HK-2 (cell line): ENCODE measurements at regions not wholly inside any gene's neighbourhood (a gene's known extent, or its start where the extent isn't known, plus 50 kb on each side); places are given as distances from the start of the nearest gene placed in this dataset.

Experiments used
- DNase-seq: peaks from one replicate; pipeline ENCODE4 v3.0.0-alpha.2; 2018; ENCODE audit not compliant: unreplicated experiment

DNA sequence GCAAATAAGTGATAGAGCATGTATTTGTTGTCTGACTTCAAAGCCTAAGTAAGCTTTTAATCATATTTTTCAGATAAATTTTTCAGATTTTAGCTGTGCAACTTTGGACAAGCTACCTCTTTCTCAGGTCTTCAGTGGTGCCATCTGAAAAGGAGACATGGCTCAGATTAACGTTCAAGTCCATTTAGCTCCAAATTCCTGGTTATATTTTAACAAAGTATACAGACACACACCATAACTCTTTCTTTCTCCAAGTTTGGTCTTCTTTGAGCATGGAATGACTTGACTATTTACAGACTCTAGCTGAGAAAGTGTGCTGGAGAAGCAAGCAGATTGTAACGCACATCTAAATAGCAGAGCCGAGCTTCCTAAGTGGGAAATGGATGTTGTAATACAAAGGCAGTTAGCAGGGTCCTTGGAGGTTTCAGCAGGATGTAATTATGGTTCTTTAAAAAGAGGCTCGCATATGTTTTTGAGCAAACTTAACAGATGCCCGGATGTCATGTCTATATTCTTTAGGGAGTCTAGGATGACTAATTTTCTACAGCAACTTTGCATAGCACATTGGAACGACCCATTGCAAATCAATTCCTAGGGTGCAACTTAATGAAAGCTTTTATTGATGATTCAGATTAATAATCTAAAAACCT, 128.1 kb upstream of the E2F8 start:
- no peak for DNase-seq

DNA sequence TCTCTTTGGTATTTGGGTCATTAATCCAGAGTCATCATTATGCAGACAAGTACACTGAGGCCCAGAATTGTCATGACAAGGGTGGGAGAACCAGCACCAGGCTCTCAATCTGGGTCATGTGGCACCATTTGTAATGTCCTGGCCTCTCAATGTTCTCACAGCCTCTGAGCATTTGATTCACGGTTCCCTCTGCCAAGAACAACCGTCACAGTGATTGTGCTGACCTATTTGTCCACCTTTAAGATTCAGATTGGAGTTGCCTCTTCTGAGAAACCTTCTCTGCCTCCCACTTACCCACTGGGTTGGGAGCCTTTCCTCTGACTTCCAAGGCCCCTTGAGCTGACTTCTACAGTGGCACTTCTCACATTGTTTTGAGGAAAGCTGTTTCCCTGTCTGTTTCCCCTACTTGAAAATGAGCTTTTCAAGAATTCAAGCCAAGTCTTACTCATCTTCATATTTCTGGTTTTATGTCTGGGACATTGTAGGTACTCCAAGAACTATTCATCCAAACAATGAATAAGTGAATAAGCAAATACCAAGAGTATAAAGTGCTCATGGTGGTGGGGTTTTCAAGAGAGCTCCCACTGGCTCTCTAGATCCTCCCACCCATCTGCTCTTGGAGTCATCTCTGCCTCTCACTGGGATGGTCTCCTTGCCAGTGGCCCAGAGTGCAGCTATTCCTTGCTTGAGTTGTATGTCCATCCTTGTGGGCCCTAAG, 126.4 kb upstream of the E2F8 start:
- no peak for DNase-seq

DNA sequence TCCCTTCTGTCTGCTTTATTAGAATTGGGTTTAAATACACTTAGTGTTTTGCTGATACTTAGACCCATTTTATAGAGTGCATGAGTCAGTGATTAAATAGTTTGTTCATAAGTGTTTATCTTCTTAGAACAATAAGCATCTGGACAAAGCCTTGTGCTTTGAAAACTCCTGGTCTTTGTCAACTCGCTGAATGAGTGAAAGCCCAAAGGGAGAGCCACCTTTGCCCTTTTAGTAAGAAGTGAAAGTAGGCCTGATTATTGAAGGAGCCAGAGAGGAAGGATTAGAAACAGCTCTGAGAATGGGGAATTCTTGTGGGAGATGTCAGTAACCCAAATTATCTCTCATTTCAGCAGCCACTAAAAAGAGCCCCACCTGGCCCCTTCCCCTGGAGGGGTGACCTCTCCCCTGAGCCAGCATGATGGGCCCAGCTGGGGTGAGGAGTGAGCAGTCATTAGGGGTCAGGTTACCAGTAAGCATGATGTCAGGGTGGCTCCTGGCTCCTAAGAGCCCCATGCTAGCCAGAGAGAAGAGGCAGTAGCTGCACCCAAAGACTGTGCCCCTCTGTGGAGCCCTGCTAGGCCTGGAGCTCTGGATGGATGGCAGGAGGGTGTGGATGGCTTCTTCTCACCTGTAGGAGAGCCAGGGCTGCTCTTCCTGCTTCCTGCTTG, 125.1 kb upstream of the E2F8 start:
- DNase-seq, result no peak

DNA sequence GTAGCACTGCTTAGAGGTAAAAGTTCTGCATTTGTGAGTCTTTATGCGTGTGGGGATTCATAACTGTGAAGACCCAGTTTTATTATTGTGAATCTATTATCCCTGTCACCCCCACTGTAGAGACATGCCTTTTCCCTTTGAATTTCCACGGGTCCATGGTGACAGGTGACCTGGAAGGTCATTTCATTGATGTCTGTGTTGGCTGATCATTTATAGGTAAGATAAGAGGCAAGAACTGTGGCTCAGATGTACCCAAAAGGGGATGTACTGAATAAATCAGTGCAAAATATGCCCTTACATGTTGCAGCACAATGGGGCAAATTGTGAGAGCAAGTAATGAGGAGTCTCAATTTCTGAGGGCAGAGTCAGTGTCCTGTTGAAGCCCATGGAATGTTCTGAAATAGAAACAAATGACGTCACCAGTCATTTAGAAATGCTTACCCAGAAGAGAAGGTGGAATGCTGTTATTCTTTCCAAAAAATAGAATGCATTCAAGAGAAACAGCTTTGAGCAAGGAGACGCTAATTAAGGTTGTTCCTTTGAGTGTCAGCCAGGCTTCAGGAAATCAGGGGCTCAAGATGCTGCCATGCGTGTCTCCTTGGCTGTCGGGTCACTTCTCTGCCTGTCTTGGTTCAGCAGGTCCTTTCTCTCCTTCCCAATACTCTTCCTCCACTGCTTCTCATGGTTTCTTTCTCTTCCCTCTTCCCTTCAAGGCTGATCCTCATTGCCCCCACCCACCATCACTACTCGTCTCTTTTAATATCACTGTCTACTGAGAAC, 118.7 kb upstream of the E2F8 start:
- DNase-seq, result no peak

DNA sequence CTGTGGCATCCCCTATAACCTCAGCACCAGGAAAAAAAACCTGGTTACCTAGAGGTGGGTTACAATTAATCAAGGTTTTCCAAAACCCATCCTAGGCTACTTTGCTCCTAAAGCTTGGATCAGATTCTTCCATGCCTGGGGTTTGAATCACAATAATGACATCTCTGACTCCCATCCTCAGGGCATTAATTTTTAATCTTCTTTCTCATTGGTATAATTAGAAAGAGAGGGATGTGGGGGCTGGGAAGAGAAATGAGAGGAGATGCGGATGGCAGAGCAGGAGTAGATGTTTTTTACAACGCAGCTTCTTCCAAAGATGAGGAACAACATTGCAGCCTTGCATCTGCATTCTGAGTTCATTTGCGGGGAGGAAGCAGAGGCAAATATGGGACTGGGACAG, 117.2 kb upstream of the E2F8 start:
- DNase-seq, result no peak

DNA sequence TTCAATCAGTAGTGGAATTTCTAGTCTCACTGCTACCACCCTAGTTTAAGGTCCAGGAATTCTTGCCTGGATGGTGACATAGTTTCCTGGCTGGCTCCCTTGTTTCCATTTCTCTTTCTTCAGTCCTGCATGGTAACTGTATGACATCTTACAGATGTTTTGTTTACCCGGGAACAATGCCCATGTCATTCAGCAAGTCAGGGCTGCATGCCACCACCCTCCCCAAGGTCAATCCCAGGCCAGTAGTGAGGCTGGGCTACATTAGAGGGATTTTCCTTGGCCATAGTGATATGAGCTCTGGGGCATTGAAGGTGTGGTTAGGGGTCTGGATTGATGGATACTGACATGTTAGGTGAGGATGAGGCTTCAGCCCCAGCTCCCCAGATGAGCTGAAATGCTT, 114.9 kb upstream of the E2F8 start:
- no peak for DNase-seq

DNA sequence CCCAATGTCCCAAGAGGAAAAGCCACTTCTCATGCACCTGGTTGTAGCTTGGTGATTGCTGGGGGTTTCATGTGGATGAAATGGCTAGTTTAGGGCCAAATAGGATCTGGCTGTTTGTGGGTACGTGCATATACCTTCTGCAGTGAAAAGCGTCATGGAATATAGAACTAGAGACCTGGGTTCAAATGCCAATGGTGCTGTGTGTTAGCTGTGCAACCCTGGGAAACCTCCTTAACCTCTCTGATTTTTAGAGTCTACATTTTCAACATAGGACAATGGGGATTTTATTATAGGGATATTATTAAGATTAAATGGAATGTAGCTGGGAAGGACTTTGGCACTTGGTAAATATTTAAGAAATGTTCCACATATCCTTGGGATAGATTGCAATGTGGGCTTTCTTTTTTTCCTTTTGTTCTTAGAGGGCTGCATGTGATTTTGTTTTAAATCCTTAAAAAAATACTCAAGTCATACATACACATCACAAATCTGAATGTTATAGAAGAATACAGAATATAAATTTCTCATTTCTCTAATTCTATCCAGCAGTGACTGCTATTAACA, 112.6 kb upstream of the E2F8 start:
- no peak for DNase-seq

DNA sequence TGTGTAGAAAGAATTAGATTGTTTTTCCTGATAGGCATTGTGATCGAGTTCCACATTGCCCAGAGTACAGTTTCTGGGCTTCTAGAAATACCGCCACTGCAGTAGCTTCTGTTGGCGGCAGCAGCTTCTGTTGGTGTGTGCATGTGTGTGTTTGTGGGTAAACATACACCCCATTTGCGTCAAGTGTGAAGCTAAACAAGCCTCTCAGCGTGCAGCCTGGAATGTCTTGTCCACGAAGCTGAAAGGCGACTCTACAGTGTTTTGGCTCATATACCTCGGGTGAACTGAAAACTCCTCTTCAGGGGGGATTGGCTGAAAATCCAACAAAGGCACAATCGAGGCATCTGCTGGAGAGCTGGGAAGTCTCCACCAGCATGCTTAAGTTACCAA, 112.0 kb upstream of the E2F8 start:
- no peak for DNase-seq

DNA sequence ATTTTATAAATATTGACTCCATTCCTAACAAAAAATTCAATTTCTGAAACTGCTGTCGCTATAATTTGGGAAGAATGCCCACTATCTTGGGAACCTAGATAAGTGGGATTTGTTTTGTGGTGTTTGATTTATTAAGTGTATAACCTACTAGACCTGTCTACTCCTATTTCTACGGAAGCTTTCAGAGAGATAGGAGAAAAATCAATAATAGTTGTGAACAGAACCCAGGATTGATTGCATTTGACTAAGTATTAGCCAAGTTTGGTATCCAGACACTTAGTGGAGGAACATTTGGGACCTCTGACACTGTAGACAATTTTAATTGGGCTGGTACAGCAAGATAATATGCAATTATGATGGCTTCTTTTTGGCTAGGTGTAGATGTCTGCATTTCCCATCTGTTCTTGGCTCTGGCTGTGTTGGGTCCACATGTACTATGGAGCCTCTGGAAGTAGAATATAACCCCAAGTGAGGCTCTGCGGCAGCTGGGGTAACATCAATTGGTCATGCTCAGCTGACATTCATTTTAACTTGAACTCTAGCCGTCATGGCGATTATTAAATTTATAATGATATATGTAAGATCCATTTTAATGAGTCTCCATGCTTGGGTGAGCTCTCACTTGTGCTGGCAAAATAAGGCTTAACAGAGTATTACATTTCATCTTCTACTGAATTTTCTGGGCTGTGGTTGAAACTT, 111.5 kb upstream of the E2F8 start:
- no peak for DNase-seq

DNA sequence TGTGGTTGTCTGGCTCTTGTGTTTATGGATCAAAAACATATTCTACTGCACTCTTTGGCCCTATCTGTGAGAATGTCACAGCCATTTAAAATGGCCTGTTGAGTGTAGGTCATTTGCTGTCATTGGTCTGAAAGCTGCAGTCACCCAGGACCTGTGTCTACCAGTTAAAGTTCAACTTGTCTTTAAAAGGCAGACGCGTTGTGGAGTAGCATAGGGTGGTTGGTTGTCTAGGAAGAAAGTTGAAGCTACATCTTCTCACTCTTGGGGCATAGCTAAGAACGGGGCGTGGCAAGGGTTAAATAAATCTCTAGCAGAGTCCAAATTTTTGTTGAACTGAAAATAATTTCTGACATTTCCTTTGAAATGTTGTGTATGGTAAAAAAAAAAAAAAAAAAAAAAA, 110.7 kb upstream of the E2F8 start:
- no peak for DNase-seq

DNA sequence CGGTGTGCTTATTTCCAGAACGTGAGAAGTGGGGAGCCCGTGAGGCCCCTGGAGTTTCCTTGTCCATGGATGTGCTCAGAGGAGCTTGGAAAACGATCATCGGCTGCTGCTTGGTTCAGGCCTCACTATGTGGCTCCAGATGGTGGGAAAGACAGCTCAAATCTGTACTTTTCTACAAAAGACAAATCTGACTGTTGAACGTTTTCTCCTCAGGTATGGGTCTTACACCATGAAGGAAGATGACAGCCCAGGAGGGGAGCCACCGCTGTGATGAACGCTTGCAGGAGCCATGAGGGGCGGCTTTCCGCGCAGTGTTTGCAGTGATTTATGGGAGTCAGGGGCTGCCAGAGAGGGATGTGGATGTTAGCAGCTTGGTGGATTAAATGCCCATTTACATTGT, 109.4 kb upstream of the E2F8 start:
- no peak for DNase-seq

DNA sequence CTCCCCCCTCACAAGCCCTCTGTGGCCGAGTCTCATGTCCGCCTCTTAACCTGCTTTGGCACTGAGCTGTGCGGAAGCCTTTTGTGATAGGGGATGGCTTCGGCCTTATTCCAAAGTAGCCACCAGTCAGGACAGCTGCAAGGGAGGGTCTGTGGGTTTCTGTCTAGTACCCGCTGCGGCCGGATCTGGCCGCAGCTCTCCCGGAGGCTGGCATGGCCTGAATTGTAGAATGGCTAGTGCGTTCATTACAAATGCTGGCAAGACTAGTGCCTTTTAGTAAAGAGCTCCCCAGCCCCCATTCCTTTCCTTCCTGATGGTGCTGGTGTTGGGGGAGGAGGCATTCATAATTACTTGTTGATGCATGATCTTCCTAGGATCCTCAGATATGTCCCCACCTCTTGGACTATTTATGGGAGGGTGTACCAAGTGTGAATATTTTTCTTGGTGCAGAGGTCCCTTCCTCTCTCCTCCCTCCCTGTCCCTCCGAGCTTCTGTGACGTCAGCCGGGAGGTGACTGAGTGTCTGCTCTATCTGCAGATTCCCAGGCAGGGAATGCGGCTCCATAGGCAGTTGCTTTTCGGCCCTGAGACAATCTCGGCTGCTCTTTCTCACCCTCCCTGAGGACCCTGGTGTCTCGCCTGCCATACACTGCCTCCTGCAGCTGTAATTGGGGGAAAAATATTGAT, 108.7 kb upstream of the E2F8 start:
- no peak for DNase-seq

DNA sequence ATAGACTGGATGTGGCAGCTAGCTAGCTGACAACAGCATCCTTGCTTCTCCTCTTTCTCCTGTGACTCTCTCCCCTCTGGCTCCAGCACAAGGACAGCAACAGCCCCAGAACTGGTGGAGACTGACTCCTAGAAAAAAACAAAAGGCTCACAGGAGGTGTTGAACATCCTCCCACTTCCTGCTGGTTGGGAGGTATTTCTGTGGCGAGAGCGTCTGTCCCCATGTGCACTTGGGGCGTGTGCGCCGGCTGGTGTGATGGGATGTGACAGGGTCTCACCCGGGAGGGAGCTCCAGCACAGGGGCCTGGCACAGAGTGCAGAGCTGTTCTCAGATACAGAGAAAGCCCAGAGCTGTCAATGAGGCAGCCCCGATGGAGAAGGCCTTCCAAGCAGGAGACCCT, 107.2 kb upstream of the E2F8 start:
- no peak for DNase-seq

DNA sequence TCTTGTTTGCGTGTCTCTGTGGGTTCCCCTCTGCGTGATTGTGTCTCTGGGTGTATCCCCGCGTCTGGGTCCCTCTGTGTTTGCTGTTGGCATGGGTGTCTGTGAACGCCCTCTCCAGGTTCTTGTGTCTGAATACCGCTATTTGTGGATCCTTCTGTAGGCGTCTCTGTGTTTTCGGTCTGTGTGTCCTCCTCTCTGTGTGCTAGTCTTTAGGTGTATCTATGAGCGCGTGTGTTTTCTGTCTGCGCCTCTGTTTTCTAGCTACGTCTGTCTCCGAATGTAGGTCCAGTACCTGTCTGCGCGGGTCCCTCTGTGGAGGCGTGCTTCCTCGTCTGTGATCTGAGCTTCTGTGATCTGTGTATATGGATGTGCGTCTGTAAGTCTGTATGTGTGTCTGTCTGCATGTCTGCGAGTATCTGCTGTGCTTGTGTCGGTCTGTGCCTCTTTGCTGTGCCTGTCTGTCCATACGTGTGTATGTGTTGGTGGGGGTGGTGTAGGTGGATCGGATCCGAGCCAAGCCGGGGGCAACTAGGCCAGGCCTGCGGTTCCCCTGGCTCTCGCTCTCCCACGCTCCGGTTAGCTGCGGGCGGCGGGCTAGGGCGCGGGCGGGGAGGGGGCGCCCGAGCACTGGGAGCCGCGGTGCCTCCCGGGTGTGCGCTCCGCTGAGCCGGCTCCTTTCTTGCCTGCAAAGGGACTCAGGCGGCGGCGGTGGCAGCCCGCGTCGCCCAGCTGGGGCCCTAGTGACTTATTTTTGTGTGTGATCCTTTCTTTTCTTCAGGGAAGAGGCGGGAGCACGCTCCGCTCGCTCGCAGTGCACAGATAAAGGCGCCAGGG, 105.3 kb upstream of the E2F8 start:
- no peak for DNase-seq

DNA sequence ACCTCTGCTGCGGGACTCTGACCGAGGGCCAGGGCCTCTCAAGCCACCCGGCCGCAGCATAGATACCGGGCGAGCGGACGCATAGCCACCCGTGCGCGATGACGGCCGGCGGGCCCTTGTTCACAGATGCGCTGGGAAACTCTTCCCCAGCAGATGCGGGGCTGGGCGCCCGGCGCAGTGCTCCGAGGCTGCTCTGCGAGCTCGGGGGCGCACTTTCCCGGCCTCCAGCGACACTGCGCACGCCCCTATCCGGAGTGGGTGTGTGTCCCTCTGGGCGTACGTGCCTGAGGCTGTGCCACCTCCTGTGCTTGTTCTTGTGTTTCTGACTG, 104.7 kb upstream of the E2F8 start:
- no peak for DNase-seq

DNA sequence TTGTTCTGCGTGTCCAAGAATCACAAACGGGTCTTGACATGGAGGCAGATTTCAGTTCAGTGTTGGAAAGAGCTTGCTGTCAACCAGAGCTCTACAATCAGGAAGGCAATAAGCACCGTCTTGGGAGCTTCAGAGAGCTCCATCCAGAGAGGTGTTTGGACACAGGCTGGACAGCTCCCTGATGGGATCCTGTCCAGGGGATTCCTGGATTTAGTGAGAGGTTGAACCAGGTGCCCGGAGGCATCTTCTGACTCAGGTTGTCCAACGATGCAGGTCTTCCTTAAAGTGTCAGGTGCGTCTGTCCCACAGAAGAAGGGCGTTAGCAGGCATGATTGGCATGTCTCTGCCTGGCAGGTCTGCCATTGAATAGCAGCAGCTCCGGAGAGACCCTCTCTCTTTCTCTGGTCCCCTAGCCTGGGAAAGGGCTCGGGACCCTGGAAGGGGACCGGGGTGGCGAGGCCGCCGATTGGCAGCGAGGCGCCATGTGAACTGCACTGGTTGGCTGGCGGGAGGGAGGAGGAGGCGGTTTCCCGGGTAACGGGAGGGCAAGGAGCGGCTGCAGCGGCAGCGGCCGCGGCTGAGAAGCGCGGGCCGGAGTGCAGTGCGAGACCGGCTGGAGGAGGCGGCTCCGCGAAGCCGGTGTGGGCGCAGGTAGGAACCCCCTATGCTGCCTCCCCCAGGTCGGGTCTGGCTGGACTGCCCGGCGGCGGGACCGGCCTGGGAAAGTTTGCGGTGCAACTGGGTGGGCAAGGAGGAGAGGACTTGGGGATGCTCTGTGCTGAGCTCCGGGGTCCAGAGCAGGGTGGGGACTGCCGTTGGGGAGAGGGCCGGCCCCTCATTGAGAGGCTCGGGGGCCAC, 104.1 kb upstream of the E2F8 start:
- no peak for DNase-seq

DNA sequence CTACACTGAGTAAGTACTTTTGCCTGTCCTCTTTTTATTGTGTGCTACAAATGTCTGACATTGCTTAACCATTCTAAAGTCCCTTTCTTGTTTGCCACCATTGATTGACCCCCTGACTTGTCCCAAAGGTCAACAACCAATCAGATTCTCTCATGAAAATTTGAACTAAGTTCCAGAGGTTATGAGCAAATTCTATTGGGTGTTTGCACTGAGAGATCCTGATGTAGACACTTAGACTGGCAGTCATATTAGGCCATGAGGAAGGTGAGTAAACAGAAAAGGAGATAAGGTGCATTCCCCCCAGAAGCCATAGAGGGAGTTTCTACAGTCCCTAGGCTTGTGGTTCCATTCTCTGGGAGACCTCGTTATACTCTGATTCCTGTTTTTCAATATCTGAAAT, 101.3 kb upstream of the E2F8 start:
- DNase-seq, result no peak

DNA sequence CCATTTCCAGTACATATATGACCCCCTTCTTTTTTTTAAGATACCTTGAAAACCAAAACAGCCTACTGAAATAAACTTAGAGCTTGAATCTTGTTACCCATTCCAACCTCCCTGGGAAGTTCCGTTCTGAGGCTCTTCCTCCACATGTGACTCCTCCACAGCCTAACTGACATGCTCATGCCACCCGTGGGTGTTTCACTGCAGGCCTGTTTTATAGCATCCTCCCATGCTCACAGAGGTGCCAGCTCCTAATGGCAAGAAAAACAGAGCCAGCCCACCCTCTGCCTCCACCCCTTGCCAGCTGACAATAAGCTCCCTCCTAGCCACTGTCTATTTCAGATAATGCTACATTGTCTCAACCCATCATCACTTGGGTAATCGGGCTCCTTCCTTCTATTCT, 97.6 kb upstream of the E2F8 start:
- no peak for DNase-seq

DNA sequence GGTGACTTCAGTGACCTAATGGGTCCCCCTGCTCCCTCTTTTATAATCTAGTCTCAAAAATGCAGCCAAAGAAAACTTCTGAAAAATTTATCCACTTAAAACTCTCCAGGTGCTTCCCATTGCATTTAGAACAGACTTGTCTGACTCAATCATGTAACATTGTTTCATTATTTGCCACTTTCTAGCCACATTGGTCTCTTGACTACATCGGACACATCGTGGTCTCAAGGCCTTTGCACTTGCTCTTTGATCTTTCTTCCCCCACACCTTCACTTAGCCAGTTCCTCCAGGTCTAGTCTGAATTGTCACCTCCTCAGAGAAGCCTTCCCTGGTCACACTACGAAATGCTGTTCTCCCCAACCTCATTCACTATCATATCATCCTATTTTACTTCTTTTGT, 97.0 kb upstream of the E2F8 start:
- no peak for DNase-seq
